Natural killer cell treated with Interleukin-12 subunit alpha and Interleukin-12 subunit beta and Interleukin-15 and Interleukin-18, amount 100 ng/mL, for 72 hours (primary cell): ENCODE measurements at regions not wholly inside any gene's neighbourhood (a gene's known extent, or its start where the extent isn't known, plus 50 kb on each side); places are given as distances from the start of the nearest gene placed in this dataset.

Experiments
- ATAC-seq, 2 donors: fragments of 150-1000 bp; cut with Tn5 transposase in 1 of 2; sonication (Bioruptor Pico), chemical (Tn5 transposase) in 1 of 2; 2 replicates each; pipeline ENCODE4 v1.10.0; 2021
- DNase-seq: peaks from one replicate; pipeline ENCODE4 v3.0.0; 2022; ENCODE audit warnings: low spot score
- H3K27ac Mint-ChIP-seq, 2 donors: 1 replicate in 1 of 2; 2 replicates in 1 of 2; pipeline ENCODE4 v1.8.0; 2022; ENCODE audit warnings: mixed read lengths in 2 of 2, mild to moderate bottlenecking in 1 of 2, moderate library complexity in 1 of 2
- H3K27me3 Mint-ChIP-seq, 2 donors: 1 replicate in 1 of 2; 2 replicates in 1 of 2; pipeline ENCODE4 v1.8.0; 2022; ENCODE audit warnings: mixed read lengths in 2 of 2
- H3K36me3 Mint-ChIP-seq: one replicate; pipeline ENCODE4 v1.8.0; 2022; ENCODE audit warnings: mixed read lengths
- H3K4me1 Mint-ChIP-seq, 2 donors: 1 replicate in 1 of 2; 2 replicates in 1 of 2; pipeline ENCODE4 v1.8.0; 2022; ENCODE audit warnings: low read depth in 2 of 2, mixed read lengths in 2 of 2, mild to moderate bottlenecking in 1 of 2
- H3K4me3 Mint-ChIP-seq: one replicate; pipeline ENCODE4 v1.8.0; 2022; ENCODE audit warnings: mixed read lengths
- H3K9me3 Mint-ChIP-seq: 2 replicates; pipeline ENCODE4 v1.8.0; 2022; ENCODE audit warnings: mixed read lengths

GRCh38 chr13:77384999-77385398 is 58.1 kb upstream of the MYCBP2 start:
- Mint-ChIP-seq H3K4me3 (no peak overlapping the region), H3K4me1 (peaks cover 4 to 9% of the 10 kb centered on the region in 2 donors), H3K27me3 (peaks cover 20 to 28% of the 10 kb centered on the region in 2 donors), H3K36me3 (no peaks in the 10 kb centered on the region), H3K27ac (no peak overlapping the region), H3K9me3 (no peaks in the 10 kb centered on the region)
- ATAC-seq = no peak
- DNase-seq = no peak

DNA sequence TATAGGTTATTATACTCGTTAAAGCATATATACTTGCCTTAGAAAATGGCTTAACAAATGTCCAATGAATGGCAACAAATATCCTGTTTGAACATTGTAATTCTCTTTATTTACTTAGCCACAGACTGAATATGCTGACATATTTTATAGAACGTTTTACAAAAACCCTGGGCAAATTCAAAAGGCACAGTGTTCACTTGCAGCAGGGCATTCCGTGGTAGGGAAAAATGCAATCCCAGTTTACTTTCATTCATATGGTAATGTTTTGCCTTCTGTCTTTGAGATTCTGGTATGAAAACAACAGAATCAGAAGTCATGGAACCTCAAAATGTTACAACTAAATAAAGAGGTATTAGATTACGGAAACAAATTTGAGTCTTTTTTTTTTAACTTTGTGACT is 56.2 kb upstream of the MYCBP2 start:
- DNase-seq = no peak
- Mint-ChIP-seq H3K9me3 (no peaks in the 10 kb centered on the region), H3K36me3 (no peaks in the 10 kb centered on the region), H3K27ac (no peak overlapping the region), H3K4me1 (no peaks in the 10 kb centered on the region), H3K4me3 (no peak overlapping the region), H3K27me3 (peaks cover 18 to 21% of the 10 kb centered on the region in 2 donors)
- no peak for ATAC-seq

- DNase-seq (no peak), ATAC-seq (no peak)
- H3K27me3 Mint-ChIP-seq = peaks cover 11 to 14% of the 10 kb centered on the region in 2 donors
- H3K4me3 Mint-ChIP-seq = no peak overlapping the region
- no peaks in the 10 kb centered on the region for H3K4me1 Mint-ChIP-seq
- H3K36me3 Mint-ChIP-seq = no peaks in the 10 kb centered on the region
- no peaks in the 10 kb centered on the region for H3K9me3 Mint-ChIP-seq
- H3K27ac Mint-ChIP-seq = no peak overlapping the region
Observed at GRCh38 chr13:77381059-77381458, 54.2 kb upstream of the MYCBP2 start.

GRCh38 chr13:77379508-77379907 is 52.6 kb upstream of the MYCBP2 start:
- ATAC-seq = no peak
- peaks cover 8 to 14% of the 10 kb centered on the region in 2 donors for H3K27me3 Mint-ChIP-seq
- H3K27ac Mint-ChIP-seq = no peak overlapping the region
- DNase-seq = no peak
- no peaks in the 10 kb centered on the region for H3K4me1 Mint-ChIP-seq
- H3K4me3 Mint-ChIP-seq = no peak overlapping the region
- H3K36me3 Mint-ChIP-seq = no peaks in the 10 kb centered on the region
- H3K9me3 Mint-ChIP-seq = no peaks in the 10 kb centered on the region

DNA sequence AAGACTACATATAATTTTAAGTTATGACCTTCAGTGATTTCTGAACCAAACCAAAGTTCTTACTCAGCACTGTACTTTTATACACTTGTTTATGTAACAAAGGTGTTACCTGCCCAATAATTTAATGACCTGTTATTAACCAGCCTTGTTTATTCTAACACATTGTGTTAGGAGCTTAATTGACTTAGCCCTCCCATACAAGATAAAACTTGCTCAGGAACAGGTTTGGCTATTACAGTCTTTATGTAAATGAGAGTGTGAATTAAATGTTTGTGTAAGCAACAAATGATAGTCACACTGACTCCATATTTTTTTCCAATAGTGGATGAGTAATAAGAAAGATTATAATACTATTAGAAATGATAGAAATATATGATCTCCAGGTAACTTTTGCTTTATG is 51.8 kb upstream of the MYCBP2 start:
- no peaks in the 10 kb centered on the region for H3K4me1 Mint-ChIP-seq
- ATAC-seq (no peak), DNase-seq (no peak)
- H3K27ac Mint-ChIP-seq = no peak overlapping the region
- no peaks in the 10 kb centered on the region for H3K9me3 Mint-ChIP-seq
- H3K4me3 Mint-ChIP-seq = no peak overlapping the region
- H3K36me3 Mint-ChIP-seq = no peaks in the 10 kb centered on the region
- H3K27me3 Mint-ChIP-seq = peaks cover 5 to 14% of the 10 kb centered on the region in 2 donors

- no peak for ATAC-seq
- H3K36me3 Mint-ChIP-seq = no peaks in the 10 kb centered on the region
- H3K27me3 Mint-ChIP-seq = peaks cover 2 to 3% of the 10 kb centered on the region in 2 donors
- no peak overlapping the region for H3K27ac Mint-ChIP-seq
- peaks cover 3% of the 10 kb centered on the region for H3K9me3 Mint-ChIP-seq
- no peak for DNase-seq
- H3K4me3 Mint-ChIP-seq = no peak overlapping the region
- no peaks in the 10 kb centered on the region for H3K4me1 Mint-ChIP-seq
Observed at GRCh38 chr13:77377016-77377415, 50.1 kb upstream of the MYCBP2 start.
